PC-9 (cell line): ENCODE measurements at regions not wholly inside any gene's neighbourhood (a gene's known extent, or its start where the extent isn't known, plus 50 kb on each side); places are given as distances from the start of the nearest gene placed in this dataset.

Source experiments
- EZH2 ChIP-seq: fragments of 200-600 bp; sonication (generic); IDR thresholded peaks from 2 replicates; pipeline ENCODE4 v1.8.0; 2017; ENCODE audit warnings: antibody characterized with exemption, low read depth
- TF ChIP-seq, protein P1 (sequence below): fragments of 200-600 bp; sonication (generic); conservative IDR thresholded peaks from 2 replicates; pipeline ENCODE4 v1.6.1; 2017; ENCODE audit warnings: mixed run types, antibody characterized with exemption, mild to moderate bottlenecking, moderate library complexity

DNA sequence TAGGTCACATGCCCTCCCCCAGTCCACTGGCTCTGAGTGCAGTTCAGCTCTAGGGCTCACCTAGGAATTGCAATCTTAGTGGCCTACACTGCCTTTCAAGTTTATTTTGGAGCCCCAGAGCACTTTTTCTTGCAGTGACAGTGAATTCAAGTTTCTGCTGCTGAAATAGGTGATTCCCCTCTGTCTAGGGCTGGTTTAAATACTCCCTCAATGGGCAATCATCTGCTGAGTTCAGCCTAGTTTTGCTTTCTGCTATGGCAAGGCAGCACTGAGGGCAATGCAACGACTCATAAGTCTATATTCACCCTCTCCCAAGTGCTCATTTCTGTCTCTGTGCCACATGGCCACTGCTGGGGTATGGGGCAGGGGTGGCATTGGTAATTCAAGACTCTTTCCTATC lies 472.6 kb upstream of the RGS18 start:
- TF ChIP-seq, protein P1, sequence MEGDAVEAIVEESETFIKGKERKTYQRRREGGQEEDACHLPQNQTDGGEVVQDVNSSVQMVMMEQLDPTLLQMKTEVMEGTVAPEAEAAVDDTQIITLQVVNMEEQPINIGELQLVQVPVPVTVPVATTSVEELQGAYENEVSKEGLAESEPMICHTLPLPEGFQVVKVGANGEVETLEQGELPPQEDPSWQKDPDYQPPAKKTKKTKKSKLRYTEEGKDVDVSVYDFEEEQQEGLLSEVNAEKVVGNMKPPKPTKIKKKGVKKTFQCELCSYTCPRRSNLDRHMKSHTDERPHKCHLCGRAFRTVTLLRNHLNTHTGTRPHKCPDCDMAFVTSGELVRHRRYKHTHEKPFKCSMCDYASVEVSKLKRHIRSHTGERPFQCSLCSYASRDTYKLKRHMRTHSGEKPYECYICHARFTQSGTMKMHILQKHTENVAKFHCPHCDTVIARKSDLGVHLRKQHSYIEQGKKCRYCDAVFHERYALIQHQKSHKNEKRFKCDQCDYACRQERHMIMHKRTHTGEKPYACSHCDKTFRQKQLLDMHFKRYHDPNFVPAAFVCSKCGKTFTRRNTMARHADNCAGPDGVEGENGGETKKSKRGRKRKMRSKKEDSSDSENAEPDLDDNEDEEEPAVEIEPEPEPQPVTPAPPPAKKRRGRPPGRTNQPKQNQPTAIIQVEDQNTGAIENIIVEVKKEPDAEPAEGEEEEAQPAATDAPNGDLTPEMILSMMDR: no peak
- no peak for TF ChIP-seq EZH2
